K562 (cell line): ENCODE measurements at regions not wholly inside any gene's neighbourhood (a gene's known extent, or its start where the extent isn't known, plus 50 kb on each side); places are given as distances from the start of the nearest gene placed in this dataset.

ENCODE experiments used
- ATAC-seq: fragments of 200-7000 bp; cut with Tn5 transposase; 3 replicates; pipeline ENCODE4 v1.9.1; 2020; ENCODE audit warnings: moderate library complexity
- BruUV-seq: library from RNA; stranded (reverse); fragments of 400-500 nt; replicated peaks from 2 replicates; lab custom pipeline; 2021; lab: Mats Ljungman, UMichigan
- CTCF ChIA-PET: fragments of 300-600 bp; formaldehyde crosslinking; extraction: SDS; loops from one replicate; lab custom pipeline; 2021; ENCODE audit warnings: low intra/inter-chr PET ratio; lab: Yijun Ruan, JAX
- POLR2A ChIA-PET: fragments of 300-600, 350-650 bp; sonication (Branson Sonifier 250); formaldehyde crosslinking; extraction: SDS; loops from one replicate; lab custom pipeline; 2021; ENCODE audit warnings: antibody characterized with exemption, inconsistent platforms; lab: Yijun Ruan, JAX
- DNase-seq, 4 experiments: peaks; one replicate each; pipeline versions ENCODE4 v3.0.0 to v3.0.0-alpha.2; 2011 to 2018; ENCODE audit warnings: low spot score in 3 of 4, mixed read lengths in 3 of 4; ENCODE audit errors: extremely low read depth in 1 of 4
- FAIRE-seq: peaks from 2 replicates; lab custom pipeline; 2011; peaks lifted over from hg19 to GRCh38; lab: Jason Lieb, UNC
- H2AFZ ChIP-seq: 2 replicates; pipeline ENCODE4 v1.6.0; 2011; ENCODE audit warnings: low read depth, low read length, control low read depth, inconsistent platforms
- H3K27ac ChIP-seq: fragments of 200-600 bp; 3 replicates; pipeline ENCODE4 v1.8.0; 2011; ENCODE audit warnings: low read depth, mild to moderate bottlenecking, control low read depth, inconsistent platforms, low read length, moderate library complexity, mixed read lengths; ENCODE audit errors: extremely low read depth
- H3K27me3 ChIP-seq, 2 experiments: fragments of 300-600 bp in 1 of 2; 2 replicates in 1 of 2; 3 replicates in 1 of 2; pipeline versions ENCODE4 v1.6.0 to v1.8.0; 2011; ENCODE audit warnings: inconsistent platforms in 2 of 2, low read length in 2 of 2, mild to moderate bottlenecking in 1 of 2, mixed read lengths in 1 of 2, moderate library complexity in 1 of 2; ENCODE audit not compliant: control insufficient read depth in 2 of 2, insufficient read depth in 2 of 2
- H3K36me3 ChIP-seq: fragments of 300-600 bp; 3 replicates; pipeline ENCODE4 v1.8.0; 2011; ENCODE audit warnings: mild to moderate bottlenecking, low read length, inconsistent platforms; ENCODE audit not compliant: control insufficient read depth, insufficient read depth
- H3K4me1 ChIP-seq, 2 experiments: fragments of 200-600 bp in 1 of 2; replicated peaks in 1 of 2; 2 replicates in 1 of 2; 3 replicates in 1 of 2; pipeline versions ENCODE4 v1.5.1 to v1.8.0; 2011; ENCODE audit warnings: inconsistent platforms in 2 of 2, low read length in 2 of 2, mild to moderate bottlenecking in 1 of 2, mixed read lengths in 1 of 2, moderate library complexity in 1 of 2; ENCODE audit not compliant: control insufficient read depth in 2 of 2, insufficient read depth in 2 of 2
- H3K4me2 ChIP-seq: 2 replicates; pipeline ENCODE4 v1.6.1; 2011; ENCODE audit warnings: low read length, control low read depth, inconsistent platforms, mixed read lengths; ENCODE audit not compliant: insufficient read depth
- H3K4me3 ChIP-seq: fragments of 200-600 bp; sonication (generic), shearing (Covaris generic); 2 replicates; pipeline ENCODE4 v1.5.1; 2016; ENCODE audit warnings: control low read depth, inconsistent platforms
- H3K79me2 ChIP-seq: fragments of 200-600 bp; 3 replicates; pipeline ENCODE4 v1.8.0; 2011; ENCODE audit warnings: low read length, inconsistent platforms; ENCODE audit not compliant: control insufficient read depth, insufficient read depth
- H3K9ac ChIP-seq, 2 experiments: 2 replicates each; pipeline versions ENCODE4 v1.6.0 to v1.6.1; 2011; ENCODE audit warnings: low read depth in 2 of 2, low read length in 2 of 2, control low read depth in 1 of 2, inconsistent platforms in 1 of 2, mild to moderate bottlenecking in 1 of 2, mixed read lengths in 1 of 2; ENCODE audit not compliant: insufficient read depth in 1 of 2
- H3K9me1 ChIP-seq: one replicate; pipeline ENCODE4 v1.6.0; 2011; ENCODE audit warnings: inconsistent platforms, mild to moderate bottlenecking, low read length, moderate library complexity; ENCODE audit not compliant: control insufficient read depth, insufficient read depth
- H3K9me3 ChIP-seq: replicated peaks from 2 replicates; pipeline ENCODE4 v1.5.1; 2011; ENCODE audit warnings: low read depth, low read length, inconsistent platforms; ENCODE audit not compliant: control insufficient read depth, insufficient read depth
- H4K20me1 ChIP-seq: replicated peaks from 2 replicates; pipeline ENCODE4 v1.6.1; 2011; ENCODE audit warnings: low read length, inconsistent platforms, mixed read lengths; ENCODE audit not compliant: control insufficient read depth, insufficient read depth
- SMARCA5 ChIP-seq: fragments of 450-650 bp; IDR thresholded peaks from 2 replicates; pipeline ENCODE4 v1.6.1; 2016
- THAP7 ChIP-seq: fragments of 250-450 bp; sonication (Bioruptor Pico); IDR thresholded peaks from 2 replicates; pipeline ENCODE4 v1.5.0; 2021
- WGBS: fragments of 100-300 bp; shearing (Covaris generic); methylation state at CpG from one replicate; pipeline ENCODE4 v1.1.6; 2016; ENCODE audit warnings: low coverage, mixed read lengths; ENCODE audit not compliant: insufficient coverage; ENCODE audit errors: missing lambda C conversion rate; 5-methylcytosine and 5-hydroxymethylcytosine counted together
- in situ Hi-C: fragments of 300-500 bp; cut with MboI; formaldehyde crosslinking; loops from 4 replicates; pipeline ENCODE4 v1.15.0; 2018; ENCODE audit warnings: inconsistent platforms, mixed read lengths
- intact Hi-C: fragments of 100-400 bp; cut with micrococcal nuclease; formaldehyde crosslinking; loops from 2 replicates; pipeline ENCODE4 v1.14.2; 2022
- TF ChIP-seq, protein P1 (sequence below): sonication (generic); formaldehyde crosslinking; IDR thresholded peaks from 2 replicates; pipeline ENCODE4 v1.8.1; 2022; ENCODE audit warnings: missing genetic modification reagents
- TF ChIP-seq, protein P2 (sequence below): fragments of 250-450 bp; sonication (Bioruptor Pico); IDR thresholded peaks from 2 replicates; pipeline ENCODE4 v1.5.0; 2021; ENCODE audit warnings: mild to moderate bottlenecking, borderline replicate concordance

DNA sequence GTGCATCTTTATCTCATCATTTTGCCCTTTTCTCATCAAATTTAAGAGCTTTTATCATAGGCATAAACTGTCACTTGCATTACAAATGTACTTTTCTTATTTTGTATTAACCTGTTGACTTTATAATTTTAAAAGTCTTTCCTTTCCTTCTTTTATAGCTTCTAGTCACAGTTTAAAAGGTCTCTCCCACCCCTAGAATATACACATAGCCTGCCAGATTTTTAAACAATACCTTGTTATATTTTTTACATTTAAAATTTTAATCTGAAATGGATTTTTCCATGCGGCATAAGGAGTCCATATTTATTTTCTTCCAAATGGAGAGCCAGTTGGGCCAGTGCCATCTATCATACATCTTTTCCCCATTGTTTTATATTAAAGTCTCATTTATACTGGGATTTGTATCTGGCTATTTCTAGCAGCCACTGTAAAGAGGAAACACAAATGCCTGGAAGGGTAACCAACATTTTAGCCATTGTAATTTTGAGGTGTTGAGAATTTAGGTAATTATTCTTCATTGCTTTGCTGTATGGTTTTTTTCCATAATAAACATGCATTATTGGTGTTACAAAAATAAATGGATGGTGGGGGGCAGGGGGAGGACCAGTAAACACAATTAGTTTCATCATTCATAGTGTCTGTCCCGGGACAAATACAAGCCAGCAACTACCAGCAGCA, 92.8 kb downstream of the CCDC71L start:
- no peaks in the 10 kb centered on the region; the same call in 1 of the 3 replicates for H3K36me3 ChIP-seq
- no peaks in the 10 kb centered on the region for H3K79me2 ChIP-seq
- DNase-seq (no peak), ATAC-seq (no peak), FAIRE-seq (no peak)
- ChIA-PET POLR2A (interaction anchor here (0.7 to 2.4 kb wide), 22 partner anchors 9 to 309 kb away, joined by 3 to 17 read pairs (median 6); partner anchors contain the start of genes CCDC71L and NAMPT), CTCF (interaction anchor here (0.6 kb wide), 1 partner anchor 27 kb away, joined by 3 read pairs; no protein-coding TSS in a partner anchor)
- peaks cover 19% of the 10 kb centered on the region for H3K9me3 ChIP-seq
- TSS peak; percentile 93 for BruUV-seq
- H3K27me3 ChIP-seq, result no peaks in the 10 kb centered on the region
- H3K9ac ChIP-seq, result peak overlapping the region; percentile 31 to 95; a peak in 3 of 4 replicates
- no peaks in the 10 kb centered on the region for H4K20me1 ChIP-seq
- H3K4me3 ChIP-seq, result no peak overlapping the region
- peak overlapping the region; percentile 90 for H2AFZ ChIP-seq
- no peaks in the 10 kb centered on the region for H3K9me1 ChIP-seq
- H3K4me2 ChIP-seq, result peak overlapping the region; percentile 58
- 8% methylated on average over 2 of the region's 2 CpGs for WGBS
- in situ Hi-C loops (loop anchor here (10.0 kb wide), 1 partner anchor 87 kb away; no protein-coding TSS in a partner anchor), intact Hi-C loops (loop anchor here (2.0 to 10.0 kb wide), 3 partner anchors 31 to 447 kb away; no protein-coding TSS in a partner anchor)
- H3K27ac ChIP-seq, result peak overlapping the region; percentile 99
- peaks cover 33 to 75% of the 10 kb centered on the region in 2 experiments for H3K4me1 ChIP-seq
- TF ChIP-seq, protein P1, sequence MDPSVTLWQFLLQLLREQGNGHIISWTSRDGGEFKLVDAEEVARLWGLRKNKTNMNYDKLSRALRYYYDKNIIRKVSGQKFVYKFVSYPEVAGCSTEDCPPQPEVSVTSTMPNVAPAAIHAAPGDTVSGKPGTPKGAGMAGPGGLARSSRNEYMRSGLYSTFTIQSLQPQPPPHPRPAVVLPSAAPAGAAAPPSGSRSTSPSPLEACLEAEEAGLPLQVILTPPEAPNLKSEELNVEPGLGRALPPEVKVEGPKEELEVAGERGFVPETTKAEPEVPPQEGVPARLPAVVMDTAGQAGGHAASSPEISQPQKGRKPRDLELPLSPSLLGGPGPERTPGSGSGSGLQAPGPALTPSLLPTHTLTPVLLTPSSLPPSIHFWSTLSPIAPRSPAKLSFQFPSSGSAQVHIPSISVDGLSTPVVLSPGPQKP (CRISPR knock-in tag), result no peak
- TF ChIP-seq THAP7 (CRISPR knock-in tag) (0 out of 2 replicates have a peak, but pooled peaks have one; percentile 42), SMARCA5 (peak; percentile 85; the same call in 1 of the 2 replicates)
- TF ChIP-seq, protein P2, sequence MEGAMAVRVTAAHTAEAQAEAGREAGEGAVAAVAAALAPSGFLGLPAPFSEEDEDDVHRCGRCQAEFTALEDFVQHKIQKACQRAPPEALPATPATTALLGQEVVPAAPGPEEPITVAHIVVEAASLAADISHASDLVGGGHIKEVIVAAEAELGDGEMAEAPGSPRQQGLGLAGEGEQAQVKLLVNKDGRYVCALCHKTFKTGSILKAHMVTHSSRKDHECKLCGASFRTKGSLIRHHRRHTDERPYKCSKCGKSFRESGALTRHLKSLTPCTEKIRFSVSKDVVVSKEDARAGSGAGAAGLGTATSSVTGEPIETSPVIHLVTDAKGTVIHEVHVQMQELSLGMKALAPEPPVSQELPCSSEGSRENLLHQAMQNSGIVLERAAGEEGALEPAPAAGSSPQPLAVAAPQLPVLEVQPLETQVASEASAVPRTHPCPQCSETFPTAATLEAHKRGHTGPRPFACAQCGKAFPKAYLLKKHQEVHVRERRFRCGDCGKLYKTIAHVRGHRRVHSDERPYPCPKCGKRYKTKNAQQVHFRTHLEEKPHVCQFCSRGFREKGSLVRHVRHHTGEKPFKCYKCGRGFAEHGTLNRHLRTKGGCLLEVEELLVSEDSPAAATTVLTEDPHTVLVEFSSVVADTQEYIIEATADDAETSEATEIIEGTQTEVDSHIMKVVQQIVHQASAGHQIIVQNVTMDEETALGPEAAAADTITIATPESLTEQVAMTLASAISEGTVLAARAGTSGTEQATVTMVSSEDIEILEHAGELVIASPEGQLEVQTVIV (CRISPR knock-in tag), result peak; percentile 19; the same call in 1 of the 2 replicates
